GM12878 (cell line): ENCODE measurements at regions not wholly inside any gene's neighbourhood (a gene's known extent, or its start where the extent isn't known, plus 50 kb on each side); places are given as distances from the start of the nearest gene placed in this dataset.
A peak's percentile ranks its signal among the peaks of the same experiment; 100 is the strongest.

Source experiments
- ATAC-seq: fragments of 200-7000 bp; cut with Tn5 transposase; 3 replicates; pipeline ENCODE4 v1.9.1; 2020; ENCODE audit warnings: mild to moderate bottlenecking, moderate library complexity
- BruUV-seq: library from RNA; stranded (reverse); fragments of 400-500 nt; replicated peaks from 2 replicates; lab custom pipeline; 2021; lab: Mats Ljungman, UMichigan
- CTCF ChIA-PET: fragments of 300-600 bp; sonication (Branson Sonifier 250); formaldehyde crosslinking; extraction: SDS; loops from one replicate; lab custom pipeline; 2021; ENCODE audit warnings: inconsistent platforms; lab: Yijun Ruan, JAX
- POLR2A ChIA-PET: fragments of 350-600 bp; formaldehyde crosslinking; extraction: SDS; loops from one replicate; lab custom pipeline; 2021; ENCODE audit warnings: inconsistent platforms; lab: Charles Lee
- RAD21 ChIA-PET: fragments of 300-600 bp; sonication (Branson Sonifier 250); formaldehyde crosslinking; loops from one replicate; lab custom pipeline; 2023; ENCODE audit warnings: antibody characterized with exemption; ENCODE audit not compliant: unreplicated experiment; lab: Charles Lee
- SMC1A ChIA-PET: fragments of 300-600 bp; sonication (Branson Sonifier 250); formaldehyde crosslinking; loops from one replicate; lab custom pipeline; 2023; ENCODE audit not compliant: unreplicated experiment, uncharacterized antibody; lab: Charles Lee
- DNase-seq: peaks from one replicate; pipeline ENCODE4 v3.0.0-alpha.2; 2011; ENCODE audit warnings: low read depth, low spot score
- FAIRE-seq: peaks from 3 replicates; lab custom pipeline; 2011; peaks lifted over from hg19 to GRCh38; lab: Jason Lieb, UNC
- H2AFZ ChIP-seq: 2 replicates; pipeline ENCODE4 v1.6.0; 2011; ENCODE audit warnings: low read depth, low read length, control low read depth; ENCODE audit not compliant: control insufficient read depth
- H3K27ac ChIP-seq: 2 replicates; pipeline ENCODE4 v1.5.1; 2011; ENCODE audit warnings: control low read depth; ENCODE audit not compliant: control insufficient read depth, insufficient read depth
- H3K27me3 ChIP-seq, 2 experiments: replicated peaks in 1 of 2; 2 replicates each; pipeline versions ENCODE4 v1.6.0 to v1.6.1; 2011; ENCODE audit warnings: low read length in 1 of 2; ENCODE audit not compliant: control insufficient read depth in 2 of 2, insufficient read depth in 2 of 2
- H3K36me3 ChIP-seq, 2 experiments: 2 replicates each; pipeline ENCODE4 v1.5.1; 2011; ENCODE audit warnings: low read length in 1 of 2; ENCODE audit not compliant: control insufficient read depth in 2 of 2, insufficient read depth in 2 of 2
- H3K4me1 ChIP-seq: 2 replicates; pipeline ENCODE4 v1.6.1; 2011; ENCODE audit warnings: mild to moderate bottlenecking, low read length, moderate library complexity, mixed read lengths; ENCODE audit not compliant: control insufficient read depth, insufficient read depth
- H3K4me2 ChIP-seq: 2 replicates; pipeline ENCODE4 v1.6.0; 2011; ENCODE audit warnings: control low read depth; ENCODE audit not compliant: control insufficient read depth, insufficient read depth
- H3K4me3 ChIP-seq: fragments of 200-600 bp; sonication (generic); 2 replicates; pipeline ENCODE4 v1.5.1; 2016
- H3K79me2 ChIP-seq: 2 replicates; pipeline ENCODE4 v1.6.0; 2011; ENCODE audit warnings: low read length; ENCODE audit not compliant: control insufficient read depth, insufficient read depth
- H3K9ac ChIP-seq: 2 replicates; pipeline ENCODE4 v1.8.0; 2011; ENCODE audit warnings: low read length, control low read depth, mixed read lengths; ENCODE audit not compliant: control insufficient read depth, insufficient read depth
- H3K9me3 ChIP-seq: replicated peaks from 3 replicates; pipeline ENCODE4 v1.5.1; 2011; ENCODE audit warnings: mild to moderate bottlenecking, low read length; ENCODE audit not compliant: control insufficient read depth, insufficient read depth
- H4K20me1 ChIP-seq: 2 replicates; pipeline ENCODE4 v1.6.0; 2011; ENCODE audit not compliant: control insufficient read depth, insufficient read depth
- CBX3 ChIP-seq: fragments of 200-600 bp; sonication (generic); IDR thresholded peaks from 2 replicates; pipeline ENCODE4 v1.6.1; 2016; ENCODE audit warnings: low read depth, borderline replicate concordance
- CREM ChIP-seq: IDR thresholded peaks from 2 replicates; pipeline ENCODE4 v1.6.1; 2014; ENCODE audit warnings: antibody characterized with exemption, low read depth
- HDAC6 ChIP-seq: fragments of 200-600 bp; sonication (generic); IDR thresholded peaks from one replicate; pipeline ENCODE4 v1.8.0; 2017; ENCODE audit warnings: antibody characterized with exemption; ENCODE audit not compliant: unreplicated experiment
- HDGF ChIP-seq: fragments of 450-650 bp; IDR thresholded peaks from 2 replicates; pipeline ENCODE4 v1.6.1; 2016; ENCODE audit warnings: antibody characterized with exemption
- LARP7 ChIP-seq: fragments of 450-650 bp; IDR thresholded peaks from 2 replicates; pipeline ENCODE4 v1.6.1; 2017; ENCODE audit warnings: mild to moderate bottlenecking
- MTA2 ChIP-seq: fragments of 450-650 bp; IDR thresholded peaks from 2 replicates; pipeline ENCODE4 v1.6.1; 2016; ENCODE audit warnings: low read depth, mild to moderate bottlenecking, moderate library complexity
- MYB ChIP-seq: fragments of 150-350 bp; IDR thresholded peaks from 2 replicates; pipeline ENCODE4 v1.6.1; 2014; ENCODE audit warnings: mild to moderate bottlenecking, low read depth, low read length, borderline replicate concordance
- NFXL1 ChIP-seq: fragments of 450-650 bp; IDR thresholded peaks from 2 replicates; pipeline ENCODE4 v1.6.1; 2017; ENCODE audit warnings: antibody characterized with exemption, mild to moderate bottlenecking, borderline replicate concordance
- RUNX3 ChIP-seq: IDR thresholded peaks from 2 replicates; pipeline ENCODE4 v1.6.1; 2012; ENCODE audit warnings: low read length, inconsistent platforms
- SMAD1 ChIP-seq: fragments of 450-650 bp; IDR thresholded peaks from 2 replicates; pipeline ENCODE4 v1.6.1; 2018; ENCODE audit warnings: mild to moderate bottlenecking, low read depth; ENCODE audit not compliant: partially characterized antibody
- TAF1 ChIP-seq: IDR thresholded peaks from 2 replicates; pipeline ENCODE4 v1.6.1; 2011; ENCODE audit warnings: mild to moderate bottlenecking, low read depth, low read length, borderline replicate concordance
- ZNF24 ChIP-seq: fragments of 450-650 bp; IDR thresholded peaks from 2 replicates; pipeline ENCODE4 v1.6.1; 2017; ENCODE audit warnings: antibody characterized with exemption, mild to moderate bottlenecking
- WGBS: methylation state at CpG from one replicate; pipeline ENCODE4 v1.1.6; 2016; ENCODE audit warnings: low lambda C conversion rate; ENCODE audit not compliant: insufficient replicate concordance, insufficient coverage; ENCODE audit errors: missing lambda C conversion rate; 5-methylcytosine and 5-hydroxymethylcytosine counted together
- in situ Hi-C: fragments of 300-500 bp; cut with MboI; formaldehyde crosslinking; loops from 9 replicates; pipeline ENCODE4 v1.14.3; 2018; ENCODE audit warnings: mixed read lengths
- intact Hi-C: fragments of 100-400 bp; cut with micrococcal nuclease; formaldehyde crosslinking; loops from one replicate; pipeline ENCODE4 v1.14.2; 2022; ENCODE audit not compliant: unreplicated experiment
- TF ChIP-seq, protein P1 (sequence below): fragments of 450-650 bp; IDR thresholded peaks from 2 replicates; pipeline ENCODE4 v1.6.1; 2016; ENCODE audit warnings: mild to moderate bottlenecking, moderate library complexity, borderline replicate concordance
- TF ChIP-seq, protein P2 (sequence below): fragments of 450-650 bp; IDR thresholded peaks from 2 replicates; pipeline ENCODE4 v1.6.1; 2016; ENCODE audit warnings: mild to moderate bottlenecking

DNA sequence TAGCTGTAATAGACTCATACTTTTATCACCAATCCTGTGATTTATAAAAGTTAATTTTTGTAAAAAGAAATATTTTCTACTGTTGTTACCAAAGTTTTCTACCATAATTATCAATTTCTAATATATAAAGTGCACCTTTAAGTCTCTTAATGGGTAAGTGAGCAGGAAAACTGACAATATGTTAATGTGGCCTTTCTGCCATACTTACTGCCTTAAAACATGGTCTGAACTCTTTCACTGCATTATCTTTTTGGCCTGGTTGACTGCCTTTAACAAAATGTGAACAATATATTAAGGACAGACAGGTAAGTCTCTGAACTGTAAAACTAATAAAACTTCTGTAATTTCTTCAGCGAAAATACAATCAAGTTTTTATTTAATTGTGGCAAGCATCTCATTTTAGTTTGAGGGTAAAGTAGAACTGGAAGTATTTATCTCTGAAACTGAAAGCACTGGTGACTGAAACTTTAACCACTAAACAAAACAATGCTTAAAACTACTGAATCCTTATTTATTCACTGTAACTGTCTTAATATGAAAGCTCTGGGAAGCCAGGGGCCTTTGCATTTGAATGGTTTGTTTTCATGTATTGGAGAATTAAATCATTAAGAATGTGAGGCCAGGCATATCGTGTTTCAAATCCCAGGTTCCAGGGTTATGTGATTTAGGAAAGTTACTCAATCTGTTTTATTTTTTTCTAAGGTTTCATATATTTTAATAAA lies 948.8 kb upstream of the POT1 start:
- no peak for TF ChIP-seq ZNF24
- TF ChIP-seq RUNX3, result peak; percentile 25; the same call in 1 of the 2 replicates
- intact Hi-C loops (no loop called here), in situ Hi-C loops (no loop called here)
- Histone ChIP-seq H3K36me3 (no peaks in the 10 kb centered on the region), H4K20me1 (no peaks in the 10 kb centered on the region), H3K9ac (no peak overlapping the region), H3K4me2 (no peak overlapping the region), H3K27me3 (no peaks in the 10 kb centered on the region), H3K4me1 (no peaks in the 10 kb centered on the region), H3K4me3 (no peak overlapping the region), H3K79me2 (no peaks in the 10 kb centered on the region), H3K27ac (no peak overlapping the region), H2AFZ (no peak overlapping the region), H3K9me3 (no peaks in the 10 kb centered on the region)
- BruUV-seq, result no TSS peak
- RAD21 ChIA-PET, result no interaction called here
- WGBS, result 20% methylated on average over 2 of the region's 2 CpGs
- CTCF ChIA-PET, result no interaction called here
- POLR2A ChIA-PET, result no interaction called here
- SMC1A ChIA-PET, result interaction anchor here (0.6 kb wide), 1 partner anchor 55 kb away, joined by 3 read pairs; no protein-coding TSS in a partner anchor
- DNase-seq (no peak), ATAC-seq (peak; percentile 57; the same call in 2 of the 3 replicates), FAIRE-seq (no peak)

DNA sequence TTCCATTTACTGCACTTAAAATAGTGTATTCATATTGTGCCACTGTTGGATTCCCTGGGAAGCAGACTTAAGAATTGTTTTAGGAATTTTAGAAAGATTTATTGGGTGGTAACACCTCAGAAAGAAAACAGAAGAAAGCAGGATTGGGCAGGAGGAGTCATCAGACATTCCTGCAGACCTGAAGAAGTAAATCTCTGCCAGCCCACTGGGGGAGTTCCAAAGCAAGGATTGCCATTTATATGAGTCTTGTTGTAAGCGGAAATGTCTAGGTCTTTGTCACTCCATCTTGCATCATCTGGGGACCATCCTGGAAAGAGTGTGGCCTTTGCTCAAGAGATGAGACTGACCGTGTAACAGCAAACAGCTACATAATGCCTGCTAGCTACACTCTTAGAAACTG lies 947.6 kb upstream of the POT1 start:
- CTCF ChIA-PET, result no interaction called here
- TF ChIP-seq, protein P1, sequence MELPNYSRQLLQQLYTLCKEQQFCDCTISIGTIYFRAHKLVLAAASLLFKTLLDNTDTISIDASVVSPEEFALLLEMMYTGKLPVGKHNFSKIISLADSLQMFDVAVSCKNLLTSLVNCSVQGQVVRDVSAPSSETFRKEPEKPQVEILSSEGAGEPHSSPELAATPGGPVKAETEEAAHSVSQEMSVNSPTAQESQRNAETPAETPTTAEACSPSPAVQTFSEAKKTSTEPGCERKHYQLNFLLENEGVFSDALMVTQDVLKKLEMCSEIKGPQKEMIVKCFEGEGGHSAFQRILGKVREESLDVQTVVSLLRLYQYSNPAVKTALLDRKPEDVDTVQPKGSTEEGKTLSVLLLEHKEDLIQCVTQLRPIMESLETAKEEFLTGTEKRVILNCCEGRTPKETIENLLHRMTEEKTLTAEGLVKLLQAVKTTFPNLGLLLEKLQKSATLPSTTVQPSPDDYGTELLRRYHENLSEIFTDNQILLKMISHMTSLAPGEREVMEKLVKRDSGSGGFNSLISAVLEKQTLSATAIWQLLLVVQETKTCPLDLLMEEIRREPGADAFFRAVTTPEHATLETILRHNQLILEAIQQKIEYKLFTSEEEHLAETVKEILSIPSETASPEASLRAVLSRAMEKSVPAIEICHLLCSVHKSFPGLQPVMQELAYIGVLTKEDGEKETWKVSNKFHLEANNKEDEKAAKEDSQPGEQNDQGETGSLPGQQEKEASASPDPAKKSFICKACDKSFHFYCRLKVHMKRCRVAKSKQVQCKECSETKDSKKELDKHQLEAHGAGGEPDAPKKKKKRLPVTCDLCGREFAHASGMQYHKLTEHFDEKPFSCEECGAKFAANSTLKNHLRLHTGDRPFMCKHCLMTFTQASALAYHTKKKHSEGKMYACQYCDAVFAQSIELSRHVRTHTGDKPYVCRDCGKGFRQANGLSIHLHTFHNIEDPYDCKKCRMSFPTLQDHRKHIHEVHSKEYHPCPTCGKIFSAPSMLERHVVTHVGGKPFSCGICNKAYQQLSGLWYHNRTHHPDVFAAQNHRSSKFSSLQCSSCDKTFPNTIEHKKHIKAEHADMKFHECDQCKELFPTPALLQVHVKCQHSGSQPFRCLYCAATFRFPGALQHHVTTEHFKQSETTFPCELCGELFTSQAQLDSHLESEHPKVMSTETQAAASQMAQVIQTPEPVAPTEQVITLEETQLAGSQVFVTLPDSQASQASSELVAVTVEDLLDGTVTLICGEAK, result no peak
- TF ChIP-seq HDGF (no peak), CREM (no peak), HDAC6 (no peak), CBX3 (no peak), NFXL1 (no peak), TAF1 (no peak), SMAD1 (no peak), MTA2 (no peak), MYB (no peak), LARP7 (no peak)
- TF ChIP-seq, protein P2, sequence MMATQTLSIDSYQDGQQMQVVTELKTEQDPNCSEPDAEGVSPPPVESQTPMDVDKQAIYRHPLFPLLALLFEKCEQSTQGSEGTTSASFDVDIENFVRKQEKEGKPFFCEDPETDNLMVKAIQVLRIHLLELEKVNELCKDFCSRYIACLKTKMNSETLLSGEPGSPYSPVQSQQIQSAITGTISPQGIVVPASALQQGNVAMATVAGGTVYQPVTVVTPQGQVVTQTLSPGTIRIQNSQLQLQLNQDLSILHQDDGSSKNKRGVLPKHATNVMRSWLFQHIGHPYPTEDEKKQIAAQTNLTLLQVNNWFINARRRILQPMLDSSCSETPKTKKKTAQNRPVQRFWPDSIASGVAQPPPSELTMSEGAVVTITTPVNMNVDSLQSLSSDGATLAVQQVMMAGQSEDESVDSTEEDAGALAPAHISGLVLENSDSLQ, result no peak

More for the DNA sequence above, 947.6 kb upstream of the POT1 start:
- no peaks in the 10 kb centered on the region for H3K4me1 ChIP-seq
- H3K79me2 ChIP-seq, result no peaks in the 10 kb centered on the region
- ATAC-seq, result no peak
- FAIRE-seq, result no peak
- H3K9ac ChIP-seq, result no peak overlapping the region
- SMC1A ChIA-PET, result no interaction called here
- no TSS peak for BruUV-seq
- H3K4me2 ChIP-seq, result no peak overlapping the region
- RAD21 ChIA-PET, result no interaction called here
- no peak overlapping the region for H2AFZ ChIP-seq
- H3K9me3 ChIP-seq, result no peaks in the 10 kb centered on the region
- H3K27me3 ChIP-seq, result no peaks in the 10 kb centered on the region
- POLR2A ChIA-PET, result no interaction called here
- 15% methylated on average over 2 of the region's 2 CpGs for WGBS
- in situ Hi-C loops (no loop called here), intact Hi-C loops (no loop called here)
- no peak overlapping the region for H3K4me3 ChIP-seq
- no peak overlapping the region for H3K27ac ChIP-seq
- H4K20me1 ChIP-seq, result no peaks in the 10 kb centered on the region
- DNase-seq, result no peak
- no peaks in the 10 kb centered on the region for H3K36me3 ChIP-seq
